Stimulated activated naive CD8-positive, alpha-beta T cell treated with anti-CD3 and anti-CD28 coated beads, Interleukin-15, Interleukin-2, amounts not matched to agents 100 ng/mL and 50 ng/mL, for 24 hours (primary cell): ENCODE measurements at regions not wholly inside any gene's neighbourhood (a gene's known extent, or its start where the extent isn't known, plus 50 kb on each side); places are given as distances from the start of the nearest gene placed in this dataset.

Experiments used
- H3K27ac Mint-ChIP-seq: one replicate; pipeline ENCODE4 v1.8.0; 2021; ENCODE audit warnings: mild to moderate bottlenecking, mixed read lengths
- H3K27me3 Mint-ChIP-seq: one replicate; pipeline ENCODE4 v1.8.0; 2021; ENCODE audit warnings: mixed read lengths
- H3K36me3 Mint-ChIP-seq: one replicate; pipeline ENCODE4 v1.8.0; 2021; ENCODE audit warnings: low read depth, mixed read lengths
- H3K4me1 Mint-ChIP-seq: one replicate; pipeline ENCODE4 v1.8.0; 2021; ENCODE audit warnings: low read depth, mixed read lengths
- H3K4me3 Mint-ChIP-seq: one replicate; pipeline ENCODE4 v1.8.0; 2021; ENCODE audit warnings: mild to moderate bottlenecking, mixed read lengths
- H3K9me3 Mint-ChIP-seq: one replicate; pipeline ENCODE4 v1.8.0; 2021; ENCODE audit warnings: mixed read lengths

DNA sequence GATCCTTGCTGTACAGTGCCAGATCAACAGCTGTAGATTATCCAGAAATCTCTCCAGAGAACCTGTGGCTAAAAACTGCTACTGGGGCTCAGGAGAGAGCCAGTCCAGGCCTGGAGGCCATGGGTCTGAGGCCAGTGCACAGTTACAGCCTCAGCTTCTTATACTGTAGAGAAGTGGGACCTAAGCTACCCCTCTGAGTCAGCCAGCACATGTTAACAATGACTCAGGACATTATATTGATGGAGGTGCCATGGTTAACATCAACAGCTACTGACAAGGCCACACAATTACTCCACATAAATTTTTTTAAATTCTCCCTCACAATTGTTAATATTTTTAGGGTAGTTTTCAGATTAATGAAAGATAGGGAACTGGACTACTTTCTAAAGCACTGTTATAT, 138.5 kb downstream of the RBM26 start:
- H3K9me3 Mint-ChIP-seq, result peaks cover 4% of the 10 kb centered on the region
- H3K27me3 Mint-ChIP-seq, result peaks cover 10% of the 10 kb centered on the region
- no peak overlapping the region for H3K4me3 Mint-ChIP-seq
- no peaks in the 10 kb centered on the region for H3K4me1 Mint-ChIP-seq
- no peak overlapping the region for H3K27ac Mint-ChIP-seq
- no peaks in the 10 kb centered on the region for H3K36me3 Mint-ChIP-seq

DNA sequence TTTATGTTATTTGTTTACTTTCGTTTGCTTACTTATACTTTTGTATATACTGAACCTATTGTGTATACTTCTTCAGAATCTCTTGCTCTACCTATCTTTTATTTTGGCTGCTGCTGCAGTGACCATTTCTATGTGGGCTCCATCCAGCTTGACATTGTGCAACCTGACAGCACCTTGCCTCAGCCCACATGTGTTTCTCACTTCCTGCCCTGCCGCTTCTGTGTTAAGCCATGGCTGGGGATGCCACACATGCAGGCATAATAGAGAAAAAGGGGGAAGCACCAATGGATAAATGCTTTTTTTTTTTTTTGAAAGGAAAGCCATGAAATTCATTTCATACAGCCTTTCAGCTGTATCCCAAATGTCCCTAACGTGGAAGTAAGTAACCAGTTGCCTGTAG, 147.6 kb downstream of the RBM26 start:
- no peak overlapping the region for H3K27ac Mint-ChIP-seq
- H3K27me3 Mint-ChIP-seq, result peaks cover 18% of the 10 kb centered on the region
- no peaks in the 10 kb centered on the region for H3K9me3 Mint-ChIP-seq

DNA sequence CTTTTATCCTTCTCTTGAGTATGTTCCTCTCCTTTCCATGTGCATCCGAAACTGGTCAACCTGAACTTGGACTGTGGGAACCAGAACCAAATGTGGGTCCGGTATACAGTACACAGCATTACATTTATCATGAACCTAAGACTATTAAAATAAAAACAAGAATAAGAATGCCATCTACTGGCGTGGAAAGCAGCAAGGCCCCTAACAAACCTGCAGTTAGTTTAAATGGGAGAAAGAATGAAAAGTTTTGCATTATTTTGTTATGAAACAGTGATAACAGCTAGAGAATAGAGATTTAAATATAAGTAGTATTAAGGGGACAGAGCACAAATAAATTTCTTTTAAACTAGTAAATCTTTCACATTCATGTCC, 159.5 kb downstream of the RBM26 start:
- no peak overlapping the region for H3K4me3 Mint-ChIP-seq
- H3K4me1 Mint-ChIP-seq, result no peaks in the 10 kb centered on the region
- peaks cover 8% of the 10 kb centered on the region for H3K27me3 Mint-ChIP-seq
- no peak overlapping the region for H3K27ac Mint-ChIP-seq
- no peaks in the 10 kb centered on the region for H3K36me3 Mint-ChIP-seq
- H3K9me3 Mint-ChIP-seq, result no peaks in the 10 kb centered on the region

More for the DNA sequence above, 147.6 kb downstream of the RBM26 start:
- no peaks in the 10 kb centered on the region for H3K4me1 Mint-ChIP-seq
- H3K36me3 Mint-ChIP-seq, result no peaks in the 10 kb centered on the region
- no peak overlapping the region for H3K4me3 Mint-ChIP-seq

DNA sequence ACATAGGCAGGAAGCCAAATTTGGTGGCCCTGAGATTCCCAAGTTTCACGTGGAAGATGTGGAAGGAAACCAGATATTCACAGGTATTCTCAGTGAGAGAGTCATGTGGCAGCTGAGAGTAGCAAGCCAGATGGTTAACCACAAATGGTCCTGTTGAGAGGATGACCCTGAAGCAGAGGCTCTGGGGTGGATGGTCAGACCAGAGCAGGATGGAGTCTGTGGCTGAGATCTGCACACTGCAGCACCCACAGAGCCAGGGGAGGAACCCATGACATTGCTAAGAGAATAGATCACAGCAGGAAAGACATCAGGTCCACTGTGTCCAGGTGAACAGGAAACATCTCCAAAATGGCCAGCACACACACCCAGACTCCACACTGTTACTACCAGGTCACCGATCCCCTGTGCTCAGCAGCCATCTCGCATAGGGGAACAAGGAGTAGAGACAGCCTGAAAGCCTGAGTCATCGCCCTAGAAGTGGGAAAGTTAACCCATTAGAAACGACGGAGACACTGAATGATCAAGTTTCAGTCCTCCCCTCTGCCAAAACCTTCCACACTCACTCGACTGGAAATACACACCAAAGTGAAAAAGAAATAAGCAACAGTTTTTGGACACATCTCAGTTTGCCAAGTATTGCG, 160.0 kb downstream of the RBM26 start:
- Mint-ChIP-seq H3K27me3 (peaks cover 8% of the 10 kb centered on the region), H3K4me1 (no peaks in the 10 kb centered on the region), H3K27ac (no peak overlapping the region), H3K36me3 (no peaks in the 10 kb centered on the region), H3K4me3 (no peak overlapping the region), H3K9me3 (no peaks in the 10 kb centered on the region)

DNA sequence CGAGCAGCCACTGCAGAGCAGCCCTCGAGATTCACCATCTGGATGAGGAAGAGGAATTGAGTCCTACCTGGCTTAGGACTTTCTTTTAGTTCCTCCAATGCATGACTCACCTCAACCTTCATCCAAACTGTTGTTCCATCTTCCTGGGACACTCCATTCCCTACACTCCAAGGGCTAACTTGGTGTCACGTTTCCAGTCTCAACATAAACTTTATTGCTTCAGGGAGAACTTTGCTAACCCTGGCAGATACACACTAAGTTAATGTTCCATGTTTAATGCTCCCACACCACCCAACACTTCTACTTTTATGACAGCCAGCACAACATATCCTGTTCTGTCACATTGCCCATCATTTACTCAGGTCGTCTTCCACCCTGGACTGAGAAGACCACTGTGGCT, 164.4 kb downstream of the RBM26 start:
- H3K27me3 Mint-ChIP-seq, result peaks cover 4% of the 10 kb centered on the region
- no peaks in the 10 kb centered on the region for H3K4me1 Mint-ChIP-seq
- no peak overlapping the region for H3K4me3 Mint-ChIP-seq
- no peak overlapping the region for H3K27ac Mint-ChIP-seq
- no peaks in the 10 kb centered on the region for H3K9me3 Mint-ChIP-seq
- no peaks in the 10 kb centered on the region for H3K36me3 Mint-ChIP-seq

DNA sequence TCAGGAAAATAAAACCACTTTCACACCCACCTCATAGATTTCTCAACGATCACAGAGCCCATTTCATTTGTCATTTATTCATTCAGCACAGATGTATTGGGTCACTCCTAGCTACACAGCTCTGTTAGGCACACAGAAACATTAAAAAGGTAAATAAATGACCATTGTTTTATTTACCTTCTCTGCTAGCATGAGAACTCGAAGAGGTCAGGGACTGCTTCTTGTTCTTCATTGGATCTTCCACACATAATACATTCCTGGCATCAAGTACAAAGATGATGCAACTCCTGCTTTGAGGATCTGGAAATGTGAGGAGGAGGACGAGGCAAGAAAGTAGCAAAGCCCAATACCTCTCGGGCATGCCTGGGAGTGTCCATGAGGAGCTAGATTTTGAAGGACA, 168.1 kb downstream of the RBM26 start:
- Mint-ChIP-seq H3K27me3 (peaks cover 4% of the 10 kb centered on the region), H3K4me1 (no peaks in the 10 kb centered on the region), H3K36me3 (no peaks in the 10 kb centered on the region), H3K9me3 (peaks cover 3% of the 10 kb centered on the region), H3K27ac (no peak overlapping the region), H3K4me3 (no peak overlapping the region)

DNA sequence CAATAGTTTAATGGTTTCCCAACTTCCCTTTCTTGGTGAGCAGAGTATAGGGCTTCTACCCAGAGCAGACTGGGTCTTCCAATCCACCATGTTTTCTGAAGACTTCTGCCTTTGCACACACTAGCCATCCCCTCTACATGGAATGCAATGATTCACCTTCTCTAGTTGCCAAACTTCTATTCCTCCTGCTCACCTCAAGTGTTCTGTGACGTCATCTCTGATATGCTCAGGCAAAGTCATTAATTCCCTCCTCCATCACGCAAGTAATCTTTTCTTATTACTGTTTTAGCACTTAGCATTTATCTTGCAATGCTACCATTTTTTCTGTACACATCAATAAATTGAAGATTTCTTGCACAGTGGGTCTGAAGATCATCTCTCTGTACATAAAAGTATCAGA, 174.2 kb downstream of the RBM26 start:
- Mint-ChIP-seq H3K4me1 (no peaks in the 10 kb centered on the region), H3K4me3 (no peak overlapping the region), H3K36me3 (no peaks in the 10 kb centered on the region), H3K27me3 (peaks cover 6% of the 10 kb centered on the region), H3K27ac (no peak overlapping the region), H3K9me3 (peaks cover 3% of the 10 kb centered on the region)

DNA sequence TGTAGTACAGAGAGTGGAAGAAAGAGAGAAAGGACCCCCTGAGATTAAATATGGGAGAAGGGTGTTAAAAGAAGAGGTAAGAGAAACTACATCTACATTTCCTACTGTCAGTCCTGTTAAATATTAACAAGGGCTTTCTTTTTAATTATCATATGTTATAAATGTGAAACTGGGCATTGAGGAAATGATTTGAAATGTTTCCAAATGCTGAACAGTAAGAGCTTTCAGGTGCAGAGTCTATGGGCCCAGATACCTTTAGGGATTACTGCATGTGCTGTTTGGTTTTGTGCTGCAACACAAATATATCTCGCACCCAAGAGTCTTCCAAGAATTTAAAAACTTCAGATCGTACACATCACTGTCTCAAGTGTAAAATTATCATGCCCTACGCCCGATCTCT, 176.3 kb downstream of the RBM26 start:
- H3K27ac Mint-ChIP-seq, result no peak overlapping the region
- H3K4me1 Mint-ChIP-seq, result no peaks in the 10 kb centered on the region
- peaks cover 13% of the 10 kb centered on the region for H3K27me3 Mint-ChIP-seq
- no peaks in the 10 kb centered on the region for H3K9me3 Mint-ChIP-seq
- H3K36me3 Mint-ChIP-seq, result no peaks in the 10 kb centered on the region
- H3K4me3 Mint-ChIP-seq, result no peak overlapping the region

DNA sequence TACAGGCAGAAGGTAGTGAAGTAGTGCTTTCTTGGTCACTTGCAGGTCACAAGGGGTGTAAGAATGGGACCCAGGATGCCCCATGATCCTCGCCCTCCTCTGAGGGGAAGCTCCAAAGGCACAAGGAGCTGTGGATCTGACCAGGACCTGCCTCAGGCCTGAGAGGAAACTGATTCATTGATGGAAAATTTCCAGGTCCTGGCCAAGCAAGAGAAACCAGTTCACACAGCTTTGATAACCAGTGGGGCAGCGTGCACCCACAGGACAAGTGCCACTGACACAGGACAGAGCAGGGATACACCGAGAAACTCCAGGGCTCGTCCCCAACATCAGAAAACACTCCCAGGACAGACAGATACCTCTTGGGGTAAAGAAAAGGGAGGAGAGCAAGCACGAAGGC, 177.1 kb downstream of the RBM26 start:
- Mint-ChIP-seq H3K36me3 (no peaks in the 10 kb centered on the region), H3K9me3 (no peaks in the 10 kb centered on the region), H3K27me3 (peaks cover 13% of the 10 kb centered on the region), H3K4me1 (no peaks in the 10 kb centered on the region), H3K27ac (no peak overlapping the region), H3K4me3 (no peak overlapping the region)

DNA sequence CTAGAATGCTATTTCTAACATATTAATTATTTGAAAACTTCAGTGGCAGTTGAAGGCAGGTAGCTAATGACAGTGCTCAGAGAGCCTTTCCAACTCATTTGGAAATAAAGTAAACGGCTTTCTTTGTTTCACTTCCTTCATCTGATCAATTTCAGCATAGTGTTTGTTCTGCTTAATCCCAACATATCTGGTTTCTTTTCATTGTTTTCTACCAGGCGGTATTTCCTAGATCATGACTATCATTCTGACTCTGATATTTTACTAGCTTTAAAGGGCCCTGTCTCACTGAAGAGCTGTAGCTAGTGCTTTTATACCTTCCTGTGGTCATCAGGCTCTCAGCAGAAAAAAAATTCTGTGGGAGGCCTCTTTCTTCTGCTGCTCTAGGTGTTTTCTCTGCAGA, 178.6 kb downstream of the RBM26 start:
- H3K36me3 Mint-ChIP-seq, result no peaks in the 10 kb centered on the region
- no peaks in the 10 kb centered on the region for H3K9me3 Mint-ChIP-seq
- H3K27ac Mint-ChIP-seq, result no peak overlapping the region
- H3K4me1 Mint-ChIP-seq, result no peaks in the 10 kb centered on the region
- peaks cover 20% of the 10 kb centered on the region for H3K27me3 Mint-ChIP-seq
- no peak overlapping the region for H3K4me3 Mint-ChIP-seq

DNA sequence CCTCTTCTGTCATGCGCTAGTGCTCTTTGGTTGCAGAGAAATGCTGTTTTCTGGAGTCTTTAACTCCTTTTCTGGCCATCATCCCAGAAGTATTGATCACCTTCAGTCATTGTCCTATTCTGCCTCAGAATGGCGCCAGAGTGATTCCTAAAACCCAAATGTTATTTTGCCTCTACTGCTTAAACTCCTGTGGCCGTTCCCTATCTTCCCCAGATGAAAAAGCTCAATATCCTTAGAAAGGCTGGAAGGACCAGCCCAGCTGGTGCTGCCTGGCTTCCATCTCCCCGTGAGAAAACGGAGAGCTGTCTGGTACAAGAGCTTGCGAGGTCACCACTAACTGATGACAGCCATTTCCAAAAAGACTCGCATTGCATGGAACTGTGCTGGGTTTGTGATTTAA, 179.1 kb downstream of the RBM26 start:
- Mint-ChIP-seq H3K27me3 (peaks cover 22% of the 10 kb centered on the region), H3K4me1 (no peaks in the 10 kb centered on the region), H3K9me3 (no peaks in the 10 kb centered on the region), H3K36me3 (no peaks in the 10 kb centered on the region), H3K27ac (no peak overlapping the region), H3K4me3 (no peak overlapping the region)

DNA sequence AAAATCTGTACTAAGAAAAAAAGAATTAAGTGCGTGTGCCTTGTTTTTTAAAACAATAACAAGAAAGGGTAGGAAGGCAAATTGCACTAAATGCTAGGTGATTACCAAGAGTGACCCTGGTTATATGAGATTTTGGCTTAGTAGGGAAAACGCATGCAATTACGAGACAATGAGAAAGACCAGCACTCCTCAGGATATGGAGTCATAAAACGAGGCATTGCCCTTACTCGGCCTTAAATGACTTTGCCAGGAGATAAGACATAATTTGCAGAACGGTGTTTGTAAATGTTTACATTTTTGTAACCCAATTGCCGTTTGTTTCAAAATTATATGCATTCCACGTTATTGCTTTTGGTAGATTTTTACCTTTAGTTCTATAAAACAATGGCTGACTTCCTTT, 179.8 kb downstream of the RBM26 start:
- H3K9me3 Mint-ChIP-seq, result no peaks in the 10 kb centered on the region
- no peak overlapping the region for H3K4me3 Mint-ChIP-seq
- peaks cover 23% of the 10 kb centered on the region for H3K27me3 Mint-ChIP-seq

DNA sequence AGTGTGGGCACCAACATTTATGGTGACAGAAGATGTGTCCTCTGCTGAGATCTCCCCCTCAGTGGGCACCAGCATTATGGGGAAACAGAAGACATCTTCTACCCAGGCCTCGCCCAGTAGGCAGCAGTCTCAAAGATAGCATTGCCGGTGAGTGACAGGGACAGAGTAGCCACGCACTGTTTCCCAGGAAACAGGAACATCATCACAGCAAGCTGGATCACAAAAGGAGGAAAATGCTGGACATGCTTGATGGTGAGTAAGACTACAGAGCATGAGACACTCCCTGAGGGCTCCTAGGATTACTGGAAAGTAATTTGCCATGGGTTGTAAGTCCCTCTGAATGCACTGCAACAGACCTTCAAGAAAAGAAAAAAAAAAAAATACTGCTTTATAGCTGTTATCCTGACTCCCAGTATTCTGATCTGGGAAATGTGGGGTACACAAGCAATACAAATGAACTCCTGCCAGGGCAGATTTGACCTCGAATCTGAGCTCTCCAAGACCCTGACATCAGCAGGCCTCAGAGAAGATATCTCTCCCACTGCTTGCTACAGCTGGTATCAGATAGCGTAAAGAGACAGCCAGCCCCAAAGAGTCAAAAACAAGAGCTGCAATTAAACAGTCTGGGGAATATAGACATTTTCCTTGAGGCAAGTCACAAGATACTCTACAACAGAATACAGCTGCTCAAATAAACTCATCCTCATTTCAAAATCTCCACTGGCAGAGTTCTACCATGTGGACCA, 180.4 kb downstream of the RBM26 start:
- no peak overlapping the region for H3K4me3 Mint-ChIP-seq
- H3K9me3 Mint-ChIP-seq, result no peaks in the 10 kb centered on the region
- no peaks in the 10 kb centered on the region for H3K36me3 Mint-ChIP-seq
- no peaks in the 10 kb centered on the region for H3K4me1 Mint-ChIP-seq
- no peak overlapping the region for H3K27ac Mint-ChIP-seq
- peaks cover 23% of the 10 kb centered on the region for H3K27me3 Mint-ChIP-seq

More for the DNA sequence above, 179.8 kb downstream of the RBM26 start:
- Mint-ChIP-seq H3K27ac (no peak overlapping the region), H3K36me3 (no peaks in the 10 kb centered on the region), H3K4me1 (no peaks in the 10 kb centered on the region)

DNA sequence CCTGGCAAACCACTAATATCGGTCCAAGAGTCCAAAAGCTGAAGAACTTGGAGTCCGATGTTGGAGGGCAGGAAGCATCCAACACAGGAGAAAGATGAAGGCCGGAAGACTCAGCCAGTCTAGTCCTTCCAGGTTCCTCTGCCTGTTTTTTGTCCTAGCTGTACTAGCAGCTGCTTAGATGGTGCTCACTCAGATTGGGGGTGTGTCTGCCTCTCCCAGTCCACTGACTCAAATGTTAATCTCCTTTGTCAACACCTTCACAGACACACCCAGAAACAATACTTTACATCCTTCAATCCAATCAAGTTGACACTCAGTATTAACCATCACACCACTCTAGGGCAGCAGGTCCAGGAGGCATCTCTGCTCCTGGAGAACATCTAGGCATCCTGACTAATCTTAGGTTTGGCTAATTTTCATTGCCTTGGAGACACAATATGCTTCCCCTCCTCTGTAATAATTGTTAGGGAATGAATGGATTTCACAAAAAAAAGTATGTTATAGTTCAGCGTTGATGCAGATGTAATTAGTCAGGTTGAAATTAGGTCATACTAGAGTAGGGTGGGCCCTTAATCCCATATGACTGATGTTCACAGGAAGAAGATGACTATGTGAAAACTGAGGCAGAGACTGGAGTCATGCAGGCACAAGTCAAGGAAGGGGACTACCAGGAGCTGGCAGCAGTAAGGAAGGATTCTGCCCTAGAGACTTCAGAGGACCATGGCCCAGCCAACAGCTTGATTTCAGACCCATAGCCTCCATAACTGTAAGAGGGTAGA, 183.4 kb downstream of the RBM26 start:
- no peaks in the 10 kb centered on the region for H3K4me1 Mint-ChIP-seq
- H3K27me3 Mint-ChIP-seq, result peaks cover 35% of the 10 kb centered on the region
- H3K9me3 Mint-ChIP-seq, result no peaks in the 10 kb centered on the region
- no peak overlapping the region for H3K27ac Mint-ChIP-seq
- no peaks in the 10 kb centered on the region for H3K36me3 Mint-ChIP-seq
- no peak overlapping the region for H3K4me3 Mint-ChIP-seq

DNA sequence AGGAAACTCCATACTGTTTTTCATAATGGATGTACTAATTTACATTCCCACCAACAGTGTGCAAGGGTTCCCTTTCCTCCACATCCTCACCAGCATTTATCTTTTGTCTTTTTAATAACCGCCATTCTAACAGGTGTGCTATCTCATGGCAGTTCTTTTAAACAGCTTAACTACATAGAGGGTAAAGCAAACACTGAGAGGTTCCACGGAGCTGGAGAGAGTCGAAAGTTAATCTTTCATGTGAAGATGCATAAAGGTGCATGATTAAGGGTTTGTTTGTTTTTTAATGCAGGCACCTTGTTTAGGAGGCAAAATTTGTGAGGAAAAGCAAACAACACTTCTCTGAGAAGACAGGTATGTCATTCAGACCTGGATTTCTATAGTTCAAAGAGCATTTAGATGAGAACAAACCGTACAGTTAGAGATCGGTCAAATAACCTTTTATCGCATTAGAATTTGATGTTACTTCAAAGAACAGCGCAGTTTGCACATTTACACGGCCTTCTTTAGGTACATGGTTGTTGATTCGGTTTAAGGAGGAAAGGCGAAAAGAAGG, 193.9 kb downstream of the RBM26 start:
- Mint-ChIP-seq H3K27me3 (peaks cover 25% of the 10 kb centered on the region), H3K4me1 (no peaks in the 10 kb centered on the region), H3K4me3 (no peak overlapping the region), H3K36me3 (no peaks in the 10 kb centered on the region), H3K9me3 (no peaks in the 10 kb centered on the region), H3K27ac (no peak overlapping the region)
